ENCODE measurements at regions not wholly inside any gene's neighbourhood (a gene's known extent, or its start where the extent isn't known, plus 50 kb on each side); places are given as distances from the start of the nearest gene placed in this dataset.
"Not testable (repeated sequence)": the region's sequence is repeated elsewhere in the genome, so short reads cannot be mapped to it uniquely, and the experiment has no call there.

- no peaks in the 10 kb centered on the region for H3K9me3 ChIP-seq (ENCODE audit: control insufficient read depth, insufficient read depth, low read length)
- H3K27ac ChIP-seq (ENCODE audit: low read length), result no peak overlapping the region
- Mint-ChIP-seq H3K36me3 (peaks cover 6% of the 10 kb centered on the region), H3K27me3 (ENCODE audit: low read depth in 2 of 2) (no peaks in the 10 kb centered on the region), H3K4me1 (no peaks in the 10 kb centered on the region), H3K9me3 (peaks cover 6 to 14% of the 10 kb centered on the region in 2 donors), H3K27ac (no peak overlapping the region), H3K4me3 (no peak overlapping the region)
- no peaks in the 10 kb centered on the region for H3K27me3 ChIP-seq (ENCODE audit: control insufficient read depth, insufficient read depth, low read length)
- DNase-seq, result no peak
- TF ChIP-seq CTCF (IDR thresholded peaks at IDR 0.05), result no peak
- no peaks in the 10 kb centered on the region for H3K36me3 ChIP-seq (ENCODE audit: control insufficient read depth, insufficient read depth, low read length)
- no peak overlapping the region for H3K4me3 ChIP-seq (ENCODE audit: low read length)
- H3K4me1 ChIP-seq (ENCODE audit: control insufficient read depth, insufficient read depth, low read length), result no peaks in the 10 kb centered on the region
- 92% methylated on average over 10 of the region's 10 CpGs for WGBS (ENCODE audit: insufficient coverage)
- ATAC-seq, result no peak
- intact Hi-C loops (cut with micrococcal nuclease), result no loop called here
These were observed 383.7 kb downstream of the CENPW start for GRCh38 chr6:126723541-126724170.

DNA sequence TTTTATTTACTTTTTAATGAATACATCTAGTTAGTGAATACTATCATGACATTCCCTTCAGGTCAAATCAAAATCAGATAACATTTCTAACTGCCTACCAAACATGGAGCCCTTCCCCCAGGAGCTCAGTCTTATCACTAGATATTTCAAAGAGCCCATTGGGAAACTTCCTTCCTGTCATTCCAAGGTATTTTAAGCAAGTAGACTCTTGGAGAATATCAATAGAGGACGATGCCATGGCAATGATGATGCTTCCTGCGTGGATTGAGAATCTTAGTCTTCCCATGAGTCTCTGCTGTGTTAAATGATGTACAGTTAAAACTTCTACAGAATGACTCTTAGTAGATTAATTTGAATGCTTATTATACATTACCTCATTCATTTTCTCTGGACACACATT is 384.9 kb downstream of the CENPW start:
- Histone ChIP-seq H3K27me3 (ENCODE audit: control insufficient read depth, insufficient read depth, low read length) (no peaks in the 10 kb centered on the region), H3K27ac (ENCODE audit: low read length) (no peak overlapping the region), H3K36me3 (ENCODE audit: control insufficient read depth, insufficient read depth, low read length) (no peaks in the 10 kb centered on the region), H3K4me3 (ENCODE audit: low read length) (no peak overlapping the region), H3K9me3 (ENCODE audit: control insufficient read depth, insufficient read depth, low read length) (no peaks in the 10 kb centered on the region), H3K4me1 (ENCODE audit: control insufficient read depth, insufficient read depth, low read length) (no peaks in the 10 kb centered on the region)
- intact Hi-C loops (cut with micrococcal nuclease), result no loop called here
- TF ChIP-seq CTCF (IDR thresholded peaks at IDR 0.05), result no peak
- ATAC-seq, result no peak
- H3K27ac Mint-ChIP-seq, result no peak overlapping the region
- no peak for DNase-seq
- peaks cover 9 to 18% of the 10 kb centered on the region in 2 donors for H3K9me3 Mint-ChIP-seq
- H3K4me3 Mint-ChIP-seq, result no peak overlapping the region
- peaks cover 6% of the 10 kb centered on the region for H3K36me3 Mint-ChIP-seq
- 65% methylated on average over 2 of the region's 2 CpGs for WGBS (ENCODE audit: insufficient coverage)
- H3K27me3 Mint-ChIP-seq (ENCODE audit: low read depth in 2 of 2), result no peaks in the 10 kb centered on the region
- H3K4me1 Mint-ChIP-seq, result no peaks in the 10 kb centered on the region

- WGBS (ENCODE audit: insufficient coverage), result 83% methylated on average over 7 of the region's 7 CpGs
- H3K4me1 Mint-ChIP-seq; H3K27ac Mint-ChIP-seq; H3K36me3 Mint-ChIP-seq; H3K36me3 ChIP-seq (ENCODE audit: control insufficient read depth, insufficient read depth, low read length); H3K27ac ChIP-seq (ENCODE audit: low read length); H3K4me3 ChIP-seq (ENCODE audit: low read length); H3K4me1 ChIP-seq (ENCODE audit: control insufficient read depth, insufficient read depth, low read length); H3K27me3 ChIP-seq (ENCODE audit: control insufficient read depth, insufficient read depth, low read length); DNase-seq; H3K4me3 Mint-ChIP-seq; intact Hi-C loops (cut with micrococcal nuclease); H3K27me3 Mint-ChIP-seq (ENCODE audit: low read depth in 2 of 2); ATAC-seq; H3K9me3 ChIP-seq (ENCODE audit: control insufficient read depth, insufficient read depth, low read length): not testable (repeated sequence)
- peaks cover 9 to 18% of the 10 kb centered on the region in 2 donors for H3K9me3 Mint-ChIP-seq
These were observed 386.5 kb downstream of the CENPW start for GRCh38 chr6:126726454-126726853.

DNA sequence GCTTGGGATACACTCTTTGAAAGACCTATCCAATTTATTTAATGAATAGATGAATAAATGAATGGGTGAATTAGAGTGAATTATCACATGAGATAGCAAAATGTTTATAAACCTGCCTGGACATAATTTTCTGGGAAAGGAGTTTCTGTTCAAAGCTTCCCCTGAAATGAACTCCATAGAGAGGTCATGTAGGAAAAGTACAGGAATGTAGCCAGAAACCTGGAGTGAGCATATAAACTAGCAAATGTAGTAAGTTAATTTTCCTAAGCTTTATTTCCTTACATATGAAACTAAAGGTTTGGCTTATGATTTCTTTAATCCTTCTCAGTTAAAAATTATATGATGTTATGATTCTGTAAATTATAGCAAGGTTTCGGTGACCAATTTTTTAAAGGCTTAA is 380.3 kb upstream of the RSPO3 start:
- Histone ChIP-seq H3K9me3 (ENCODE audit: control insufficient read depth, insufficient read depth, low read length) (no peaks in the 10 kb centered on the region), H3K36me3 (ENCODE audit: control insufficient read depth, insufficient read depth, low read length) (no peaks in the 10 kb centered on the region), H3K4me1 (ENCODE audit: control insufficient read depth, insufficient read depth, low read length) (no peaks in the 10 kb centered on the region), H3K27ac (ENCODE audit: low read length) (no peak overlapping the region), H3K27me3 (ENCODE audit: control insufficient read depth, insufficient read depth, low read length) (no peaks in the 10 kb centered on the region), H3K4me3 (ENCODE audit: low read length) (no peak overlapping the region)
- Mint-ChIP-seq H3K27me3 (ENCODE audit: low read depth in 2 of 2) (no peaks in the 10 kb centered on the region), H3K9me3 (peaks cover 7 to 8% of the 10 kb centered on the region in 2 donors), H3K4me3 (no peak overlapping the region), H3K36me3 (no peaks in the 10 kb centered on the region), H3K27ac (no peak overlapping the region), H3K4me1 (no peaks in the 10 kb centered on the region)
- WGBS (ENCODE audit: insufficient coverage), result 100% methylated on average over 1 of the region's 1 CpG
- no peak for TF ChIP-seq CTCF (IDR thresholded peaks at IDR 0.05)
- no peak for ATAC-seq
- intact Hi-C loops (cut with micrococcal nuclease), result no loop called here
- no peak for DNase-seq
